GM18873 (cell line): ENCODE measurements at regions not wholly inside any gene's neighbourhood (a gene's known extent, or its start where the extent isn't known, plus 50 kb on each side); places are given as distances from the start of the nearest gene placed in this dataset.

Experiments used
- ATAC-seq: cut with Tn5 transposase; IDR thresholded peaks from one replicate; pipeline ENCODE4 v1.9.1; 2021; ENCODE audit warnings: mild to moderate bottlenecking, moderate library complexity, moderate number of reproducible peaks; ENCODE audit not compliant: unreplicated experiment, low FRiP score

DNA sequence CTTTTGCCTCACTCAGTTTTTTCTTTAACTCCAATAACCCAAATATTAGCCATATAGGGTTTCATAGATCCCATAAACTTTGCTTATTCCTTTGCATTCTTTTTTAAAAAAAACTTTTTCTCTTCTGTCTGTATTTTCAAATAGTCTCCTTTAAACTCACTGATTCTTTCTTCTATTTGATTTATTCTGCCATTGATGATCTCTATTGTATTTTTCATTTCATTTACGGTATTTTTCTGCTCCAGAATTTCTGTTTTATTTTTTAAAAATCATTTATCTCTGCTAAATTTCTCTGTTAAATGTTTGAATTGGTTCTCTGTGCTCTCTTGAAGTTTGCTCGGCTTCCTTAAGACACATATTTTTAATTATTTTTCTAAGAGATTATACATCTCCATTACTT, 573.3 kb upstream of the MAN1A1 start:
- ATAC-seq = no peak

DNA sequence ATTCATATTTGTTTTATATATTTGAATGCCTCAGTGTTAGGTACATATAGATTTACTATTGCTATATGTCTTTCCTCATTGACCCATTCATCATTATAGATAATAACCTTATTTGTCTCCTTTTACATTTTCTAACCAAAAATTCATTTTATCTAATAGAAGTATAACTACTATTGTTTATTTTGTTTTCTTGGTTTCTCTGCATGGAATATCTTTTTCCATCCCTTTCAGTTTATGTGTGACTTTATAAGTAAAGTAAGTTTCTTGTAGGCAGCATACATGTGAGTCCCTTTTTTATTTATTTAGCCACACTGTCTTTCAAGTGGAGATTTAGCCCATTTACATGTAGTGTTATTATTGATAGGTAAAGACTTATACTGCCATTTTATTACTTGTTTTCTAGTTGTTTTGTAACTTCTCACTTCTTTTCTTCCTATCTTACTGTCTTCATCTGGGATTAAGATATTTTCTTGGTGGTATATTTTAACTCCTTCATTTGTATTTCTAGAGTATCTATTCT, 572.0 kb upstream of the MAN1A1 start:
- no peak for ATAC-seq

DNA sequence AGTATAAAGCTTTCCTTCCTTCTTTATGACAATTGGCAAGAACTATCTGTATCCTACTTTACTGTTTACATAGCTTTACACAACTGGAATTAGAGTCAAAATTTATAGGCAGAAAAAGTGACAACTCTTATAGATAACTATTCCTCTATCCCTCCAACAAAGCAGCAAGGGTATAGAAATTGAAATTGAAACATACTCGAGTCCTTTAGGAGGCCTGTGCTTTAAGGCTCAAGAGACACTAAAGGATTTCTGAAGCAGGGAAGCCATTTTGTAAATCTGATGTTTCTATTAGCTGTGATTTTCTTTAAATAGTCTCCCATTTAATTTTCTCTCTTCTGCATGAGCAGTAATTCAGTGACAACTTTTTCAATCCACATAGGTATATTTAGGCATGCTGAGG, 567.6 kb upstream of the MAN1A1 start:
- ATAC-seq = no peak

DNA sequence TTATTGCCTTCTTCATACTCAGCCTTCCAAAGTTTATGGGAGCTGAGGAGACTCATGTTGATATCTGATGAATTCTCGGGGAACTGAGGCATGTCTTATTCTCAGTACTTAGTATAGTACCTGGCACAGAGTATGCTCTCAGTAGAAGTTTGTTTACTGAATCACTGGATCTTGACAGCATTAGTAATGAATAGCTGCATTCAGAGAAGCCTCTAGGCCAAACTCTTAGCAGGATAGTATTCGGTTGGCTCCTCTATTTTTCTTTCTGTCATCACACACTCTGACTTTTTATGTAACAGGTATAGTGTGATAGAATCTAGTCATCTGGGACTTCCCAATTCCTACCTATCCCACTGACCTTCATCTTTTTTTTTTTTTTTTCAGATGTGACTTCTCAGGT, 566.4 kb upstream of the MAN1A1 start:
- ATAC-seq = no peak

DNA sequence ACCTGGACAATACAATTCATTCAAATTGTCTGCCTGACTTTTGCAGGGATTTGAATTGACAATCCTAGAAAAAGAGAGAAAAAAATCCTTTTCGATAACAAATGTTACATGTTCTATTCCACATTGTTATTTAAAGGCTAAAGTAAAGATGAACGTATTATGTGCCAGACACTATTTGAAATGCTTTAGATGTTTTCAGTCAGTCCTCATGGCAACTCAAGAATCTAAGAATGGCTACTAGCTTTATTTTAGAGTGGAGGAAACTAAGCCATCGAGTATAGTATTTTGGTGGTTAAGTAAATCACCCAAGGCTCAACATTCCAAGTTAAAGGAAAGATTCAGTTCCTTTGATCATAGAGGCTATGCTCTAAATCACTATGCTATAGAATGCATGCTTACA, 558.6 kb upstream of the MAN1A1 start:
- ATAC-seq = no peak

DNA sequence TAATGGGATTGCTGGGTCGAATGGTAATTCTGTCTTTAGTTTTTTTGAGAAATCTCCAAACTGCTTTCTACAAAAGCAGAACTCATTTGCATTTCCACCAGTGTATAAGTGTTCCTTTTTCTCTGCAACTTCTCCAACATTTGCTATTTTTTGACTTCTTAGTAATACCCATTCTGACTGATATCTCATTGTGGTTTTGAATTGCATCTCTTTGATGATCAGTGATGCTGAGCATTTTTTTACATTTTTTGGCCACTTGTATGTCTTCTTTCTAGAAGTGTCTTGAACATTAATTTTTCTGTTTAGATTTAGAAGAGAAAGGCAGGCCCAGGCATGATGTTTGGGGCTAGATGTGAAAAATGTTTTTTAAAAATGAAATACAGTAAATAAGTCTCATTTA, 553.1 kb upstream of the MAN1A1 start:
- no peak for ATAC-seq

DNA sequence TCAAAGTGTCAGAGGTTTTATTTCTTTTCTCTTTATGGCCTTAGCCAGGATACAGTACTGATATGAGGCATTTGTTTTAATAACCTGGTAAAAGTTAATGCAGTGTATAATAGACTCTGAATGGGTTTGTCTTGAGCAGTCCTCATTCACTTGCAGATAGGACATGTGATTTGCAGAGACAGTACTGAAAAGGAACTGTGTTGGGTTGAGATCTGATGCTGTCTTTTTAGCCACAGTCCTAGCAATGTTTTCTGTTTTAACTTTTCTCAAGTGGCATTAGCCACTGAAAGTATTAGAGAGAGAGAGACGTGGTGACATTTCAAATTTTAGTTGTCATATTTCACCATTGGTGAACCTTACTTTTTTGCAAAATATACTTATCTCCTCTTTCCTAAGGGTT, 547.2 kb upstream of the MAN1A1 start:
- ATAC-seq = no peak

DNA sequence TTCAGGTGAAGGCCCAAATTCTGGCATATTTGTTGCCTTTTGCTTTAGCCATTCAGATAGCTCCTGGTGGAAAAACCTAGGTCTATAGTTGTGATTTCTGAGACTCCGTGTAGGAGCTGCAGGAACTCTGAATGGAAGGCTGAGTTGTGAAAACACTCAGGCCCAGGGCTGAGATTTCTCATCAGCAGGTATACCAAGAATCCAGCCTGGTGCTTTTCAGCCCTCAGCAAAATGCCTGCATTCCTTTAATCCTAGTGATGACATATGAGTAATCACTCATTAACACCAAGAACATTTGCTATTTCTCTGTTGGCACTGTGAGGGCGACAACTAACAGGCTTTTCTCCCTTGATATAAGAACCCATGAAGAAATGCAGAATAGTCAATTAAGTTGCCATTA, 546.1 kb upstream of the MAN1A1 start:
- no peak for ATAC-seq

DNA sequence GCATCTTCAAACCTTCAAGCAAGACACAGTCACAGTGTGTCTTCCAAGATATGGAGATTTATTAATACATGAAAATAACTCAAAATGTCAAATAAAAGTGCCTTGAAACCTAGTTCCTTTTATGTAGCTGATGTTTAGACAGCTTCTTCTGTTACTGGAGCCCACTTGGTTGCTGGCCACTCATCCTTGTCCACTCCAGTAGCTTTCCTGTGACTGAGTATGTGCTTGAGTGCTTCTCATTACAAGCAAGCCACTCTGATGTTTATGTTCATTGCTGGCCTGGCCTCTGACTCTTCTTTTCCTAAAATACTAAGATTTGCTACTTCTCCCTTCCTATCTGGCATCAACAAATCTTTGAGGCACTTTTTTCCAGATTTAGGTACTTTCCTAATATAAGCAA, 545.2 kb upstream of the MAN1A1 start:
- ATAC-seq = no peak

DNA sequence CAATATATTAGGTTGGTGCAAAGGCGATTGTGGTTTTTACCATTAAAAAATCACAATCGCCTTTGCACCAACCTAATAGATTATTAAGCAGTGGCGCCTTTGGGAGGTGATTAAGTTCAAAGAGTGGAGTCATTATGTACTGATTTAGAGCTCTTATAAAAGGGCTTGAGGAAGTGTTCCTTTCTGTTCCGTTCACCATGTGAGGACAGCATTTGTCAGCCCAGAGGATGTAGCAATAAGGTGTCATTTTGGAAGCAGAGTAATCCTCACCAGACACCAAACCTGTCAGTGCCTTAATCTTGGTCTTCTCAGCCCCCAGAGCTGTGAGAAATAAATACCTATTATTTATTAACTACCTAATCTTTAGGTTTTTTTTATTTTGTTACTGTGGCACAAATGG, 542.1 kb upstream of the MAN1A1 start:
- ATAC-seq = no peak

DNA sequence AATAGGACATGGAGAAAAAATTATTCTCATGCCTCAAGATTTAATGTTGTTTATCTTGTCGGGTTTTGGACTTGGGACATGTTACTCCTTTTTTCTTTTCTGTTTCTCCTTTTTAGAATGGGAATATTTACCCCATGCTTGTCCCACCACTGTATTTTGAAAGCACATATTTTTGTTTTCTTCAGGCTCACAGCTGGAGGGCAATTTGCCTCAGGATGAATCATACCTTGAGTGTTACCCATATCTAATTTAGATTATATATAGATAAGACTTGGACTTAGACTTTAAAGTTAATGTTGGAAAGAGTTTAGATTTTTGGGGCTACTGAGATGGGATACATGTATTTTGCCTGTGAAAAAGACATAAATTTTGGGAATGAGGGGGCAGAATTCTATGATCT, 541.6 kb upstream of the MAN1A1 start:
- ATAC-seq = no peak

DNA sequence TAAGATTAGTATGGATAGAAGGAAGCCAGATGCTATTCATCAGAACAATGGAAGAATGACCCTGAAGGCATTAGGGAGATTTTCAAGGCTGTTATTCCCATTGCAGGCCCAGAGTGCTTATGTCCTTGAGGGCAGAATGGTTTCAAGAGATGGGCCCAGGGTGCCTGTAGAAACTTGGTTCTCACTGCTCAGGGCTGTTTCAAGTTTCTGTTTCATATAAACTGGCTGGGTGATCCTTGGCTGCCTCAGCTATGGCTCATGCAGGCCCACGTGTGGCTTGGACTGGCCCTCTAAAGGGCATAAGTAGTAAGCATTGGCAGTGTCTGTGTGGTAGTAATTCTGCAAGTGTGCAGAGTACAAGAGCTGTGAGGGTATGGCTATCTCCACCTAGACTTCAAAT, 540.9 kb upstream of the MAN1A1 start:
- ATAC-seq = no peak

DNA sequence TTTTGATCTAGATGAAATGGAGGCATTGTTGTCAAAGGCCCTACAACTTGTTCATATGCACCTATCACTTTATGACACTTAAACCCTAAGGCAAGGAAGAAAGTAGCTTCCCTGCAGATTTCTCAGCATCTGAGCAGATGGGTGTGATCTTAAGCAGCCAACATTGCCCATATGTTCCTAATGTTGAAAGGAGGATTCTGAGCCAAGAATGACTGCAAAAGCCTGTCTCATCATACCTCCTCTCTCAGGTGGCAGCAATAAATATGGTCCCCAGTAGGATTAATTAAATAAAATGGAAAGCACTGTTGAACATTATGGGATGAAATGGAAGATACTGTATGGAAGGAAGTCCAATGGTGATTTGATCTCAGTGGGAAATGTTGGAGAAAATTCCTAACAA, 538.1 kb upstream of the MAN1A1 start:
- ATAC-seq = no peak

DNA sequence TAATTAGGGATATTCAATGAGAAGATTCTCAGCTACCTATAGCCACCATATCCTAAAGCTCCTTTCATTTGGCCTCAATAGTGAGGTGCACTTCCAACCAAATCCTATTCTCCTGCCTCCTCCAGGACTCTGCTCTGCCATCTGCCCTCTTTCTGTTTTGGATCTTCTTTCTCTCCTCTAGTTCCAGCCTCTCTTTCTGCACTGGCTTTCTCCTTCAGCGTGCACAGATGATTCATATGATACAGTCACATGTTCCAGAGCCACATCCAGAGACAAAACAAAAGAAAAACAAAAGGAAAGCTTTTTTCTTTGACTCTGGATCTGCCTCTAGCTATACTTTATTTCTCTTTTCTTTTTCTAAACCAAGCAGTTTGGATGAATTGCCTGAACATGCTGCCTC, 531.9 kb upstream of the MAN1A1 start:
- ATAC-seq = no peak

DNA sequence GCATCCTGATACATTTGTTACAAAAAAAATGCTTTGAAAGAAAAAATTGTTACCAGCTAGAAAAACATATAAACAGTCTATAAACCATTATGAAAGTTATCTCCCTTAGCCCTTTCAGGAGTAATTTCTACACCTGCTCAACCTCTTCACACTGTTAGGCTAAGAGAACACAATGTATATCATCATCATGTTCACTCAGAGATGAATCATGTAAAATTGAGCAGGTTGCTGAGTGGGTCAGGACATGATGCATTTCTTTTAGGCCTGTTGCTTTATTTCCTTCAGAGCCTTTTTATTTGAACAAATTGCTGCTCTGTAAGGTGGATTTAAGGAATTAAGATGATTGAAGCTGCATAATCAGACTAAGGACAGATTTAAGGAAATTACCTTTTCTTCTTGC, 531.3 kb upstream of the MAN1A1 start:
- no peak for ATAC-seq

DNA sequence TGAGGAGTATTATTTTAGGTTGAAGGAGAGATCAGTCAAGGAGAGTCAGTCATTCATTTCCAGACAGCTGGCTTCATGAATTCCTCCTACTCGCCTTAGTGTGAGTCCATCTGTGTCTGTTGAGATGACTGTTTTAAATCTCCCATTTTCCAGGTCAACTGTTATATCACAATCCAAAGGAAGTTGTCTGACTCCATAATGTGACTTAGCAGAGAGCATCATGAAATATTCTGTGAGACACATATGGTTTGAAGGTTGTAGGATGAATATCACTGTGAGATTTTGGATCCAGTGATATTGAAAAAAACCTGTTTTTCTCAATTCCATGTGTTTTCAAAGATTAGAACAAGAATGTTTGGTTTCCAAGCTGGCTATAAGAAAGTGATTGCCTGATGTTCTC, 530.2 kb upstream of the MAN1A1 start:
- no peak for ATAC-seq

DNA sequence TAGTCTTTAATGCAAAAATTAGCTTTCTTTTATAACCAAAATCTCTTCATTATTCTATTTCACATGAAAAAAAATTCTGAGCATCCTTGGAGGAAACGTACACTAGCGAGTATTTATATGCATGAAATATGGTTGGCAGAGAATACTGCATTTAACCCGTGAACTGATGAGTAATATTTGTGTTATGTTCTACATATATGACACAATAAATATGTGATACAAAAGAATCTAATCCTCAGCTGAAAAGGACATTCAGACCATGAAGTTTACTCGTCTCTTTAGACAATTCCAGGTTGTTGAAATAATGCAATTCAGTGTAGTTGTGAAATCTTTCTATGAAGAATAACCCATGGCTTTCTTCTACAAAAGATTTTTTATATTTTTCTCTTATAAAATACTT, 524.8 kb upstream of the MAN1A1 start:
- no peak for ATAC-seq

DNA sequence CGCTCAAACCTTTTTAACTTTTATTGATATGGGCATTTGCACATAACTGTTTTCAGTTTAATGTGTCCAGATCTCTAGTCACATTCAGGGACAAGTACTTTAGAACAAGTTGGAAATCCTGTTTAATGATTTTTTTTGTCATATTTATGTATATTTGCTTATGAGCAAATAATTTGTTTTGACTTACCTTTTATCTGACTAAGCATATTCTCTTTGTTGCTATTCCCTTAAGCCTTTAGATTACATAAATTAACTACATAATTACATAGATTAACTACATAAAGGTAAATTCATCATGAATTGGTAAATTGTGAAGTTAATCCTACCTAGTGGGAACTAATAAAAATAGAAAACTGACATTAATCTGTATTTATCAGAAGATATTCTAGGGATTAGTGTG, 523.5 kb upstream of the MAN1A1 start:
- ATAC-seq = no peak

DNA sequence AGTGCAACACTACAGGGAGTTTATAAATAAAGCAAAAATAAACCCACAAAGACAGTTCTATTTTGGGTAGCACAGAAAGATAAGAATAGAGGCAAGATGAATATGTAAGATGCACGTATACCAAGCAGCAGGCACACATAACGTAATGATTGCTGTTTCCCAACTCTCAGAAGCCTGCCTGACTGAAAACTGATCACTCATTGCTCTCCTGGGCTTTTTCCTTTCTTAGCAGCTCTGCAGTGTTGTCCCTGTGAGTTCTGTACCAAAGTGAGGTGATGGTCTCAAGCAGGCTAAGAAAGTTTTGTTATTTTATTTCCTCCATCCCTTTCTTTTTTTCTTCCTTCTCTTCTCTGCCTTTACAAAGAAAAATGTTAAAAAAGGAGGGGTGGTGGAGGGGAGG, 522.0 kb upstream of the MAN1A1 start:
- ATAC-seq = no peak

DNA sequence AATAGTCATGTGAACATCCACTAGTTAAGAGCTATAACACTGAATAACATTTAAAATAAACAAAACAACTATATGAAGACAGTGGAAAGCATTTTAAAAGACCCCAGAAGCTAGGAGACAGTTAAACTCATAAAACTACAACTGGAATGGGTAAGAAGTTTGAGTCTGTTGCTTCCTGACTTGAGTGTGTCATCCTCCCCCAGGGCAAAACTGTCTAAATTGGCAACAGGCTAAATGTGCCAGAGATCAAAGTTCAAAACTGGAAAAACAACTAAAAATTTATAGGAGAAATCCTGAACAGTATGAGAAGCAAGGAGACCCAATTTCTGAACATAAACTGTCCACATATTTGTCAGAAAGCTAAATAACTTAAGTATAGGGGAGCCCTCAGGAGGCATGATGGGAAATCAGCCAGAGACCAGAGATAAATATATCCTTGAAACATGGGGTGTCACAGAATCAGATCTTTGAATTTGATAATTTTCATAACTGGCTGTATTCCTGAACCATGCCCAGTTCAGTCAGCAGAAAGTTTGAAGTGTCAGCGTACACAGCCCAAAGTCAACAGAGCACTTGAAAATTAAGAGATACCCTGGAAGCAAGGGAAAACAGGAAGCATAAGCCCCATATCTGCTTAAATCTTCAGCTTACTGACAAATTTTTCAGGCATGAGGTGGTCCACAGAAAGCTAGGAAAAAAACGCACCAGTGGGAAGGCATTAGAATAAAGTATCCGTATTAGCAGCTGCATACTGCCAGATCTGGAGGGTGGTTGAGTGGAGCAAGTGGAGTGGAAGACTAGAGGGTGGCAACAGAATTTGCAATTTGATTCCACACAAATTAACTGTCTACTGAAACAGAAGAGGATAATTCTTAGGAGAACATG, 516.1 kb upstream of the MAN1A1 start:
- no peak for ATAC-seq

DNA sequence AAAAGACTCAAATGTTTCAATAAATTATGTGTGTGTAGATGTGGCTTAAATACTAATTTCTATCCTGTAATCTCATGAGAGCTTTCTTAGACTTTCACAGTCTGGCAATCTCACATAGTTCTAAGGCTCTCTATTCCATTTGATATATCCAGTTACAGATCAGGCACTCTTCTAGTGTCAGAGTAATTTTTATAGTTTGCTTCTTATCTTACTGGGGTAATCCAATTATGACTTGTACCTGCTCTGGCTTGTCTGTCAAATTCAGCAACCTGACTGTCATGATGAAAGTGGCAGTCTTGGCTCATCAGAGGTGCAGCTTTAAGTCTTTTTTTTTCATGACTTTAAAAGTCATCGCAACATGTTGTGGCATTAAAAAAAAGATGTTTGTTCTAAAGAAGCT, 513.2 kb upstream of the MAN1A1 start:
- no peak for ATAC-seq

DNA sequence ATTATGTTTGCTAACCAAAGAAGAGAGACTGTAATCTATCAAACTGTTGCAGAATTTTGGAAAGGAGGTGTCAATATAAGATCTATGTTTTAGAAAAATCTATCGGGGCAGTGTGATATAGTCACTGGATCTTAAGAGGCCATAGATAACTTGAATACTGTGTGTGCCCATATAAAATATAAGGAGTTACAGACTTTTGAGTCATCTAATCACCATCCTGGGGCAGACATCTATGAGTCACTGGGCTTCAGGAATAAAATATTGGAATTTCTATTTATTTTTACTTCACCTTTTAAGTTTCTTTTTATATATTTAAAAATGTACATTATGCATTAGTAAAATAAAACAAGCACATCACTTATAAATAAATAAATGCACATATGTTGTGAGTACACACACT, 509.3 kb upstream of the MAN1A1 start:
- ATAC-seq = no peak

DNA sequence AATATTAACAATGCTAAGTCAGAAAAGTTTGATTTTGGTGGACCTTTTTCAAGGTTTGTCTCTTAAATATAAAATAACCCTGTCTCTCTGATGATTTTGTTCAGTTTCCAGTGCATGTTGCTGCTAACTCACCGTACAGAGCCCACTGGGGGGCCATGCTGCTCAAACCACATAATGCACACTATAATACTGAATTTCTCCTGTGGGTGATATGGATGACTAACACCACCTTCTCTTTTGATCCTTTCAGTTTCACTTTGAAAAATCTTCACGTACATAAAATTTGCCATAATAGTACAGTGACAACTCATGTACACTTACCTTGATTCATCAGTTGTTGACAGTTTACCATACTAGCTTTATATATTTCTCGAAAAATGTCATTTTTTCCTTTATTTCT, 506.6 kb upstream of the MAN1A1 start:
- ATAC-seq = no peak
